ENCODE measurements at regions not wholly inside any gene's neighbourhood (a gene's known extent, or its start where the extent isn't known, plus 50 kb on each side); places are given as distances from the start of the nearest gene placed in this dataset.

- Mint-ChIP-seq H3K4me1 (peaks cover 27% of the 10 kb centered on the region), H3K27ac (no peak overlapping the region), H3K9me3 (peaks cover 11% of the 10 kb centered on the region), H3K36me3 (no peaks in the 10 kb centered on the region), H3K4me3 (no peak overlapping the region), H3K27me3 (ENCODE audit: insufficient read depth, low read depth) (peaks cover 6% of the 10 kb centered on the region)
- no peaks in the 10 kb centered on the region for H3K79me2 ChIP-seq (ENCODE audit: low read depth)
- H3K9ac ChIP-seq = no peak overlapping the region
- DNase-seq (ENCODE audit: low spot score) = no peak
- TF ChIP-seq CTCF (IDR thresholded peaks at IDR 0.05) (no peak), EZH2phosphoT487 (IDR thresholded peaks at IDR 0.05) (no peak), EZH2 (IDR thresholded peaks at IDR 0.05) (no peak)
- H3K27me3 ChIP-seq = no peaks in the 10 kb centered on the region
- no peaks in the 10 kb centered on the region for H3K9me3 ChIP-seq (ENCODE audit: low read depth)
- H3F3A ChIP-seq (ENCODE audit: low read depth) = peaks cover 7% of the 10 kb centered on the region
- H3K27ac ChIP-seq = no peak overlapping the region
- peaks cover 22% of the 10 kb centered on the region for H3K4me1 ChIP-seq
- H3K36me3 ChIP-seq = no peaks in the 10 kb centered on the region
- H3K4me3 ChIP-seq = no peak overlapping the region
- H4K20me1 ChIP-seq (ENCODE audit: low read depth) = no peaks in the 10 kb centered on the region
- H2AFZ ChIP-seq (replicated peaks) = no peak overlapping the region
- no peak overlapping the region for H3K4me2 ChIP-seq
These were observed 236.5 kb upstream of the KCNG1 start for GRCh38 chr20:51259455-51259854.

- Histone ChIP-seq H3K4me1 (peaks cover 22% of the 10 kb centered on the region), H3K9me3 (ENCODE audit: low read depth) (no peaks in the 10 kb centered on the region), H3K4me2 (no peak overlapping the region), H4K20me1 (ENCODE audit: low read depth) (no peaks in the 10 kb centered on the region), H3K36me3 (no peaks in the 10 kb centered on the region), H2AFZ (replicated peaks) (no peak overlapping the region), H3K27ac (no peak overlapping the region), H3K4me3 (no peak overlapping the region), H3F3A (ENCODE audit: low read depth) (peaks cover 7% of the 10 kb centered on the region), H3K9ac (no peak overlapping the region), H3K27me3 (no peaks in the 10 kb centered on the region), H3K79me2 (ENCODE audit: low read depth) (no peaks in the 10 kb centered on the region)
- no peak for TF ChIP-seq CTCF (IDR thresholded peaks at IDR 0.05)
- no peak for TF ChIP-seq EZH2 (IDR thresholded peaks at IDR 0.05)
- TF ChIP-seq EZH2phosphoT487 (IDR thresholded peaks at IDR 0.05) = no peak
- DNase-seq (ENCODE audit: low spot score) = peak; percentile 12
- Mint-ChIP-seq H3K9me3 (peaks cover 5% of the 10 kb centered on the region), H3K36me3 (no peaks in the 10 kb centered on the region), H3K27ac (no peak overlapping the region), H3K4me3 (no peak overlapping the region), H3K27me3 (ENCODE audit: insufficient read depth, low read depth) (peaks cover 10% of the 10 kb centered on the region), H3K4me1 (peaks cover 27% of the 10 kb centered on the region)
These were observed 235.8 kb upstream of the KCNG1 start for GRCh38 chr20:51258582-51259165.

- Mint-ChIP-seq H3K27ac (no peak overlapping the region), H3K4me1 (peaks cover 15% of the 10 kb centered on the region), H3K4me3 (no peak overlapping the region), H3K36me3 (no peaks in the 10 kb centered on the region), H3K27me3 (ENCODE audit: insufficient read depth, low read depth) (peaks cover 13% of the 10 kb centered on the region), H3K9me3 (peaks cover 17% of the 10 kb centered on the region)
- H3K79me2 ChIP-seq (ENCODE audit: low read depth) = no peaks in the 10 kb centered on the region
- H4K20me1 ChIP-seq (ENCODE audit: low read depth) = no peaks in the 10 kb centered on the region
- no peak overlapping the region for H3K4me3 ChIP-seq
- no peak overlapping the region for H3K9ac ChIP-seq
- no peak overlapping the region for H2AFZ ChIP-seq (replicated peaks)
- no peak overlapping the region for H3K4me2 ChIP-seq
- H3K27me3 ChIP-seq = no peaks in the 10 kb centered on the region
- peaks cover 2% of the 10 kb centered on the region for H3F3A ChIP-seq (ENCODE audit: low read depth)
- DNase-seq (ENCODE audit: low spot score) = no peak
- peaks cover 14% of the 10 kb centered on the region for H3K4me1 ChIP-seq
- H3K36me3 ChIP-seq = no peaks in the 10 kb centered on the region
- TF ChIP-seq EZH2 (IDR thresholded peaks at IDR 0.05) (no peak), EZH2phosphoT487 (IDR thresholded peaks at IDR 0.05) (no peak), CTCF (IDR thresholded peaks at IDR 0.05) (no peak)
- no peaks in the 10 kb centered on the region for H3K9me3 ChIP-seq (ENCODE audit: low read depth)
- H3K27ac ChIP-seq = no peak overlapping the region
These were observed 232.5 kb upstream of the KCNG1 start for GRCh38 chr20:51255417-51255816.
